ENCODE measurements at regions not wholly inside any gene's neighbourhood (a gene's known extent, or its start where the extent isn't known, plus 50 kb on each side); places are given as distances from the start of the nearest gene placed in this dataset.

- TF ChIP-seq CTCF (IDR thresholded peaks at IDR 0.05; ENCODE audit: low read depth, low read length, poor library complexity, severe bottlenecking) (no peak), EZH2phosphoT487 (IDR thresholded peaks at IDR 0.05; ENCODE audit: borderline replicate concordance, low read length) (no peak)
Measured at GRCh38 chr10:28947171-28947570, 269.9 kb downstream of the BAMBI start.

Data from DOHH2 (cell line).